GM18861 (cell line): ENCODE measurements at regions not wholly inside any gene's neighbourhood (a gene's known extent, or its start where the extent isn't known, plus 50 kb on each side); places are given as distances from the start of the nearest gene placed in this dataset.
"Not testable (repeated sequence)": the region's sequence is repeated elsewhere in the genome, so short reads cannot be mapped to it uniquely, and the experiment has no call there.

ENCODE experiments used
- ATAC-seq: cut with Tn5 transposase; IDR thresholded peaks from one replicate; pipeline ENCODE4 v1.9.1; 2021; ENCODE audit not compliant: unreplicated experiment

DNA sequence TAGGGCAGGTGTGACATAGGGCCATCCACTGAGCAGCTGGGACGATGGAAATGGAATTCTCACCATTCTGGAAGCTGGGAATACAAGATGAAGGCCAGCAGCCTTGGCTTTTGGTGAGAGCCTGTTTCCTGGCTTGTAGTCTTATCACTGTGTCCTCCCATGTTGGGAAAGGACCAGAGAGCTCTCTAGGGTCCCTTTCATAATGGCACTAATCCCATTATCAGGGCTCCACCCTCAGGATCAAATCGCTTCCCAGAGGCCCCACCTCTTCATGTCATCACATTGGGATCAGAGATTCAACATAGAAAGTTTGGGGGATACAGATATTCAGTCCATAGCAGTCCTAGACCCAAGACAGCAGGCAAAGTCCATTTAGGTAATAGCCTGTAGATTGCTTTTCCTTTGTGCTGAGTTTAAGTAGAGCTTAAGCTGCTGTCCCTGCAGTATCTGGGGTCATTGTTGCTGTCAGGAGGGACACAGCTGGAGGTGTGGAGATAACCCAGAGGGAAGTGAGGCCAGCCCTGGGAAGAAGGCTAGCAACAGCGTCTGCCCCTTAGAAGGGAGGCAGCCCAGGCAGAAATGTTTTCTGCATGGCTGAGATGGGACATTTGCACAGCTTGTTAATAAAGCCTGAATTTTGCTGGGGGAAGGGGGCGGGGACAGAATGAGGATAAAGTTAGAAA, 136.5 kb upstream of the GPR12 start:
- no peak for ATAC-seq

DNA sequence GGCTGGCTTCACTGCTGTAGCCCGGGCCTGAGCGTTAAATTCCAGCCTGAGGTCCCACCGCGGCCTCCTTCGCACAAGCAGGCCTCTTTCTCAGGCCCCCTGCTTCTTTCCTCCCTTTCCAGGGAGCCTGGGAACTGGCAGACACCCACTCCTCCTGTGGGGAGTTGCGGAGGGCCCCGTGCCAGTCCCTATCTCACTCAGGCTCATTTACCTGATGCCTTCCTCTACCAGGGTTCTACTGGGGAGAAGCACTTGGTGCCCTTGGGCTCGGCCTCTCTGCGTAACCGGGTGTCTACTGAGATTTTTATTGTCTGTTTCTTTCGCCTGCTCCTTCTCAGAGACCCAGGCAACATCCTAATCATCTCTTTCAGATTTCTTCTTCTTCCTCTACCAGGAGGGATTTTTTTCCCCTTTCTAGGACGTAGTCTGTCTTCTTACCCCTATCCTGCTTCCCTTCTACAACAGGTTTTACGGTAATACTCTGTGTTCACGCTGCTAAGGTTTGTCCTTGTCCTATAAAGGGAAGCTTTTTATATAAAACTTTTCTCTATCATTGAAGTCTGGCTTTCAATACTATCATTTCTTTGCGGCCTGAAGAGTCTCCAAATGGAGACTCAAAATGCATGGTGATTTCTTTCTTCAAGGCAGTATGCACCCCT, 135.4 kb upstream of the GPR12 start:
- ATAC-seq: no peak

- ATAC-seq: no peak
These were observed 134.7 kb upstream of the GPR12 start for GRCh38 chr13:26895081-26895807.

DNA sequence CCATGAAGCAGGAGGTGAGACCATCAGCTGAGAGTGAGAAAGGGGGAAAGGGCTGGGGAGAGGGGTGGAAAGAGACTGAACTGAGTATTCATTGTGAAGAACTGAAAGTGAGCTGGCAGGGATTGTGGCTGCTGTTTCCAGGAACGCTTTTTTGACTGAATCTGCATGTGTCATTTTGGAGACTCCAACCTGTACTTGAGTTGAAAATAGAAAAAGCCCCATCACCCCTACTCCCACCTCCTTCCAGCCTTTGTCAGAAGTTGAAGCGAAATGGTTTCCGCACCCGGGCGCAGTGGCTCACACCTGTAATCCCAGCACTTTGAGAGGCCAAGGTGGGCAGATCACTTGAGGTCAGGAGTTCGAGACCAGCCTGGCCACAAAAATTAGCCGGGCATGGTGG, 128.0 kb upstream of the GPR12 start:
- no peak for ATAC-seq

DNA sequence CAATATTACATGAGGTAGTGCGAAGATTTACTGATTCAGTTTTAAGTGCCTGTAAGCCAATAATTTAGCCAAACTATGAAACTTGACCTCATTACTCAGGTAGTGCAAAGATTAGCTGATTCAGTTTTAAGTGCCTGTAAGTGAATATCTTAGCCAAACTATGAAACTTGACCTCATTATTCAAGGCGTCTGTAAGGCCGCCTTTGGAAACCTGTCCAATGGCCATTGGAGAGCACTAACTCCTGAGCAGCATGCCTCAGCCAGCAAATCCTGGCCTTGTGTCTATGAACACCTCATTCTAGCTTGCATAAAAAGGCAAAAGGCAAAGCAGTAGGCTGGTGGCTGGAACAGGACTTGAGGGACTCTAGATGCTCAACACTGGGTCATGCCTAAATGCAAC, 127.0 kb upstream of the GPR12 start:
- ATAC-seq: no peak

- no peak for ATAC-seq
These were observed 123.1 kb upstream of the GPR12 start for GRCh38 chr13:26883613-26884257.

GRCh38 chr13:26882731-26883130, 122.1 kb upstream of the GPR12 start:
- ATAC-seq: no peak

GRCh38 chr13:26881154-26881553, 120.6 kb upstream of the GPR12 start:
- ATAC-seq: no peak

DNA sequence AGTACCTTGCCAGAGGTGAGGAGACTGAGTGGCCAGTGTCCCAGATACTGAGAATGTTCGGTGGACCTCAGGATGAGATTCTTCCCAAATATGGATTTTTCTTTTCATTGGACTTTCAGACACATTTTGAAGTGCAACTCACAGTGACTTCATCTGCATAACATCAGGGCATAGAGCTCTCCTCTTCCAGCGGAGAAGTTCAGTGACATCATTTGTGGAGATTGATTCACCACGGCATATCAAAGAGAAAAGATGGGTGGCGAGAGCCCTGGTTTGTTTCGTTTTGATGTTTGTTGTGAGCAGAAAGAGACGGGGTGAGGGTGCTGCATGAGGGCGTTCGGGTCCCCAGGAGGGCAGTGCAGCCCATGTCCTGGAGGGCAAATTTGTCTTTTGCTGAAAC, 120.1 kb upstream of the GPR12 start:
- no peak for ATAC-seq

- no peak for ATAC-seq
These were observed 117.9 kb upstream of the GPR12 start for GRCh38 chr13:26878438-26878837.

DNA sequence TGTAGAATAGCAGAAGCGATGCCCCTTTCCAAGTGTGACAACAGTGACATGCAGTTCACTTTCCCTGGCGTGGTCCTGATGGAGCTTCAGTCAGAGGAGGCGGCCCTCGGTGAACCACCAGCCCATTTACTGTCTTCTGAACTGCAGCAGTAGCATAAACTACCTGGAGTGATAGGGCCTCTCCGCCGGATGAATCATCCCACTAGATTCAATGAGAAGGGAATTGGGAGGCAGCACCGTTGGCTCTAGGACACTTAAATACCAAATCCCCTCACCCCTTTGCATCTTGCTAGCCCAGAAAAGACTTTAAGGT, 112.8 kb upstream of the GPR12 start:
- no peak for ATAC-seq

- ATAC-seq: no peak
These were observed 112.2 kb upstream of the GPR12 start for GRCh38 chr13:26872525-26873385.

- ATAC-seq: no peak
These were observed 107.0 kb upstream of the GPR12 start for GRCh38 chr13:26867451-26868091.

- ATAC-seq: no peak
These were observed 104.0 kb upstream of the GPR12 start for GRCh38 chr13:26864576-26864975.

GRCh38 chr13:26861941-26862340, 101.4 kb upstream of the GPR12 start:
- ATAC-seq: no peak

DNA sequence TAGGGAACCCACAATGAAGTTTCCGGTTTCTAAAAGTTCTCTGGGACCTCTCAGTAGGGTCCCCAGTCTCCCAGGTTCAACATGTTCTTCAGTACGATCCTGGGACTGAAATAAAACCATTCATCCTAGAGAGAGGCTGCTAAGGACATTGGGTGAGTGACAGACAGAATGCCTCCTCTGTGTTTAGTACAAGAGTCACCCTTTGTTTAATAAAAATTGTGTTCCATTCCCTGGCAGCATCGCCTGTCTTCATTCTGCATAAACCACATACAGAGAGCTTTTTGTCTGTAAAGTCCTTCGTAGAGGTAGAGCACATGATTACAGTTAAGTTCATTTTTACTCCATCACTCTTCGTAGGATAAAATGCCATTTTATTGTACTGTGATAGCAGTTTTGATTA, 95.3 kb upstream of the GPR12 start:
- no peak for ATAC-seq

DNA sequence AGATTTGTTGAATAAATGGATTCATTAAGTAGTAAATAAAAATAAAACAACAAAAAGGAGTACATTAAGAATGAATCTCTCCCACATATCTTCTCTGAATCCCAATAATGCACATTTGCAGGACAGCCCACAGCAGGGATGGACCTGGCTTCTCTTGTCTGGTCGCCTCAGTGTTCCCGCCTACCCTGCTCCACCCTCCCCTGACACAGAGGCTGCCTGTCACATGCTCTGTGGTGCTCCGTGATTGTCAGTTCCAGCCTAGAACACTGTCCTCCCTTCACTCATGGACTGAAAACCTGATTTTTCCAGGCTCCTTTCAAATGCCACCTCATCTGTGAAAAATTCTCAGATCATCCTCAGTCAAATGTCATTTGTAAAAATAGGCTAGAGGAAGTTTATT, 94.5 kb upstream of the GPR12 start:
- no peak for ATAC-seq

GRCh38 chr13:26853323-26853722, 92.7 kb upstream of the GPR12 start:
- ATAC-seq: no peak

DNA sequence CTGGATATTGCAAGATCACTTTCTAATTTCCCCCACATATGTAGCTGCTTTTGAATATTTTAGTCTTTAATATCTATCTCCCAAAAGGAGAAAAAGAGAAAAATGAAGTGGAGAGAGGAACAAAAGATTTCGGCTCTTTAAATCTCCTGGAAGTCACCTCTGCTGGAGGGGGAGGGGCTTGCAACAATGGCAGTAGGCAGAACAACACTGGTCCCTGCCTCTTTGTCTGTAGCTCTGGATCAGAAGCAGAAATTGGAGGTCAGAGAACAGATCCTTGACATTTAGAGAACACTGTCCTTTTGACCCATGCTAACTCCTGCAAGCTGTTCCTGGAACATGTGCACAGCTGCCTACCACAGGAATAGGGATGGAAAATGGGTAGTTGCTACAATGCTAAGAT, 86.7 kb upstream of the GPR12 start:
- no peak for ATAC-seq

DNA sequence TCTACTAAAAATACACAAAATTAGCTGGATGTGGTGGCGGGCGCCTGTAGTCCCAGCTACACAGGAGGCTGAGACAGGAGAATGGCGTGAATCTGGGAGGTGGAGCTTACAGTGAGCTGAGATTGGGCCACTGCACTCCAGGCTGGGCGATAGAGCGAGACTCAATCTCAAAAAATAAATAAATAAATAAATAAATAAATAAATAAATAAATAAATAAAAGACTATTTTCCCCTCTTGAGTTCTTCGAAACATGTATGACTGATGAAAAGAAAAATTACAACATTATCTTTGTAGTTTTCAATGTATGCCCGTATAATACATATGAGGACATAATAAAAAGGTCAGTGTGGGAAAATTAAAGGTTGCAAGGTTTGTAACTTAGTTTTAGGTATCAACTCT, 84.5 kb upstream of the GPR12 start:
- ATAC-seq: not testable (repeated sequence)

GRCh38 chr13:26839682-26840081, 79.1 kb upstream of the GPR12 start:
- ATAC-seq: no peak
